ENCODE measurements at regions not wholly inside any gene's neighbourhood (a gene's known extent, or its start where the extent isn't known, plus 50 kb on each side); places are given as distances from the start of the nearest gene placed in this dataset.

GRCh38 chr2:18410543-18410942 is 149.9 kb downstream of the RDH14 start:
- in situ Hi-C loops (cut with MboI; ENCODE audit: low sequenced_read_pairs, unreplicated experiment): no loop called here

GRCh38 chr2:18408638-18409037 is 151.8 kb downstream of the RDH14 start:
- no peak for DNase-seq (ENCODE audit: low spot score)
- in situ Hi-C loops (cut with MboI; ENCODE audit: low sequenced_read_pairs, unreplicated experiment): no loop called here
- no peak for TF ChIP-seq CTCF (IDR thresholded peaks at IDR 0.05; ENCODE audit: borderline replicate concordance, control extremely low read depth, extremely low read depth, insufficient read depth, missing control alignments)

More at GRCh38 chr2:18410543-18410942, 149.9 kb downstream of the RDH14 start:
- TF ChIP-seq CTCF (IDR thresholded peaks at IDR 0.05; ENCODE audit: borderline replicate concordance, control extremely low read depth, extremely low read depth, insufficient read depth, missing control alignments): no peak
- no peak for DNase-seq (ENCODE audit: low spot score)

- no peak for DNase-seq (ENCODE audit: low spot score)
- no peak for TF ChIP-seq CTCF (IDR thresholded peaks at IDR 0.05; ENCODE audit: borderline replicate concordance, control extremely low read depth, extremely low read depth, insufficient read depth, missing control alignments)
- in situ Hi-C loops (cut with MboI; ENCODE audit: low sequenced_read_pairs, unreplicated experiment): no loop called here
Measured at GRCh38 chr2:18406219-18406618, 154.2 kb downstream of the RDH14 start.

- no peak for TF ChIP-seq CTCF (IDR thresholded peaks at IDR 0.05; ENCODE audit: borderline replicate concordance, control extremely low read depth, extremely low read depth, insufficient read depth, missing control alignments)
- in situ Hi-C loops (cut with MboI; ENCODE audit: low sequenced_read_pairs, unreplicated experiment): no loop called here
- DNase-seq (ENCODE audit: low spot score): no peak
Measured at GRCh38 chr2:18404708-18405107, 155.7 kb downstream of the RDH14 start.

- in situ Hi-C loops (cut with MboI; ENCODE audit: low sequenced_read_pairs, unreplicated experiment): no loop called here
- TF ChIP-seq CTCF (IDR thresholded peaks at IDR 0.05; ENCODE audit: borderline replicate concordance, control extremely low read depth, extremely low read depth, insufficient read depth, missing control alignments): no peak
- no peak for DNase-seq (ENCODE audit: low spot score)
Measured at GRCh38 chr2:18403921-18404522, 156.4 kb downstream of the RDH14 start.

- DNase-seq (ENCODE audit: low spot score): no peak
- in situ Hi-C loops (cut with MboI; ENCODE audit: low sequenced_read_pairs, unreplicated experiment): no loop called here
- no peak for TF ChIP-seq CTCF (IDR thresholded peaks at IDR 0.05; ENCODE audit: borderline replicate concordance, control extremely low read depth, extremely low read depth, insufficient read depth, missing control alignments)
Measured at GRCh38 chr2:18402831-18403230, 157.6 kb downstream of the RDH14 start.

Measured in GM13976 (cell line).